WTC11 (cell line): ENCODE measurements at regions not wholly inside any gene's neighbourhood (a gene's known extent, or its start where the extent isn't known, plus 50 kb on each side); places are given as distances from the start of the nearest gene placed in this dataset.

Experiments
- ATAC-seq: fragments of 200-7000 bp; cut with Tn5 transposase; 2 replicates; pipeline ENCODE4 v1.10.0; 2021; ENCODE audit warnings: mild to moderate bottlenecking, moderate library complexity
- CTCF ChIA-PET: fragments of 300-600 bp; sonication (Branson Sonifier 250); formaldehyde crosslinking; loops from one replicate; lab custom pipeline; 2021; ENCODE audit warnings: antibody characterized with exemption; lab: Charles Lee
- POLR2A ChIA-PET: fragments of 350-600 bp; sonication (Branson Sonifier 250); formaldehyde crosslinking; loops from one replicate; lab custom pipeline; 2021; ENCODE audit warnings: antibody characterized with exemption; lab: Charles Lee
- DNase-seq: peaks from one replicate; pipeline ENCODE4 v3.0.0; 2021; ENCODE audit warnings: low spot score
- H3K27ac Mint-ChIP-seq: 2 replicates; pipeline ENCODE4 v1.8.0; 2021; ENCODE audit warnings: mixed read lengths
- H3K27me3 Mint-ChIP-seq: 2 replicates; pipeline ENCODE4 v1.8.0; 2021; ENCODE audit warnings: low read depth, mild to moderate bottlenecking, moderate library complexity, mixed read lengths
- H3K36me3 Mint-ChIP-seq: 2 replicates; pipeline ENCODE4 v1.8.0; 2021; ENCODE audit warnings: mixed read lengths
- H3K4me1 Mint-ChIP-seq: 2 replicates; pipeline ENCODE4 v1.8.0; 2022; ENCODE audit warnings: mixed read lengths
- H3K4me3 Mint-ChIP-seq: 2 replicates; pipeline ENCODE4 v1.8.0; 2021; ENCODE audit warnings: mild to moderate bottlenecking, moderate library complexity, mixed read lengths
- H3K9me3 Mint-ChIP-seq: 2 replicates; pipeline ENCODE4 v1.8.0; 2021; ENCODE audit warnings: mixed read lengths
- E2F5 ChIP-seq: sonication (generic); formaldehyde crosslinking; IDR thresholded peaks from 2 replicates; pipeline ENCODE4 v1.8.1; 2022; ENCODE audit warnings: mild to moderate bottlenecking, moderate library complexity, missing genetic modification reagents
- ERG ChIP-seq: fragments of 250-450 bp; sonication (Bioruptor Pico); IDR thresholded peaks from 2 replicates; pipeline ENCODE4 v1.8.0; 2021; ENCODE audit warnings: mild to moderate bottlenecking
- ETV6 ChIP-seq: sonication (generic); formaldehyde crosslinking; IDR thresholded peaks from 2 replicates; pipeline ENCODE4 v1.8.1; 2022; ENCODE audit warnings: mild to moderate bottlenecking, missing genetic modification reagents
- FOXP1 ChIP-seq: sonication (generic); formaldehyde crosslinking; IDR thresholded peaks from 2 replicates; pipeline ENCODE4 v1.8.0; 2022; ENCODE audit warnings: missing genetic modification reagents, mild to moderate bottlenecking, moderate library complexity, borderline replicate concordance
- GTF2I ChIP-seq: fragments of 250-450 bp; sonication (Bioruptor Pico); conservative IDR thresholded peaks from 2 replicates; pipeline ENCODE4 v1.4.0; 2021; ENCODE audit warnings: mild to moderate bottlenecking
- JAZF1 ChIP-seq: fragments of 250-450 bp; sonication (Bioruptor Pico); IDR thresholded peaks from 2 replicates; pipeline ENCODE4 v1.9.0; 2021; ENCODE audit warnings: moderate library complexity, mild to moderate bottlenecking, inconsistent platforms
- JUN ChIP-seq: sonication (generic); formaldehyde crosslinking; IDR thresholded peaks from 2 replicates; pipeline ENCODE4 v1.8.0; 2023; ENCODE audit warnings: mild to moderate bottlenecking, missing genetic modification reagents
- MXD4 ChIP-seq: fragments of 250-450 bp; sonication (Bioruptor Pico); IDR thresholded peaks from 2 replicates; pipeline ENCODE4 v1.8.0; 2021; ENCODE audit warnings: mild to moderate bottlenecking, moderate library complexity, borderline replicate concordance
- NFE2L1 ChIP-seq: sonication (generic); formaldehyde crosslinking; IDR thresholded peaks from 2 replicates; pipeline ENCODE4 v1.8.1; 2023; ENCODE audit warnings: missing genetic modification reagents
- NR1H2 ChIP-seq: sonication (generic); formaldehyde crosslinking; IDR thresholded peaks from 2 replicates; pipeline ENCODE4 v1.9.0; 2021; ENCODE audit warnings: mild to moderate bottlenecking, moderate library complexity, missing genetic modification reagents
- NR2C2 ChIP-seq: sonication (generic); formaldehyde crosslinking; IDR thresholded peaks from 2 replicates; pipeline ENCODE4 v1.8.0; 2022; ENCODE audit warnings: mild to moderate bottlenecking, missing genetic modification reagents
- NR3C1 ChIP-seq: sonication (generic); formaldehyde crosslinking; conservative IDR thresholded peaks from 2 replicates; pipeline ENCODE4 v1.8.1; 2023; ENCODE audit warnings: low read depth, mild to moderate bottlenecking, missing genetic modification reagents
- SMAD3 ChIP-seq: sonication (generic); formaldehyde crosslinking; IDR thresholded peaks from 2 replicates; pipeline ENCODE4 v1.8.0; 2022; ENCODE audit warnings: missing genetic modification reagents, mild to moderate bottlenecking, borderline replicate concordance
- SOX15 ChIP-seq: fragments of 250-450 bp; sonication (Bioruptor Pico); IDR thresholded peaks from 2 replicates; pipeline ENCODE4 v1.9.0; 2021; ENCODE audit warnings: mild to moderate bottlenecking
- SP1 ChIP-seq: sonication (generic); formaldehyde crosslinking; conservative IDR thresholded peaks from 2 replicates; pipeline ENCODE4 v1.8.1; 2022; ENCODE audit warnings: missing genetic modification reagents
- TEAD4 ChIP-seq: sonication (generic); formaldehyde crosslinking; IDR thresholded peaks from 2 replicates; pipeline ENCODE4 v1.8.0; 2022; ENCODE audit warnings: mild to moderate bottlenecking, missing genetic modification reagents
- TP53 ChIP-seq: sonication (generic); formaldehyde crosslinking; IDR thresholded peaks from 2 replicates; pipeline ENCODE4 v1.8.1; 2023; ENCODE audit warnings: mild to moderate bottlenecking, missing genetic modification reagents
- ZNF121 ChIP-seq: sonication (generic); formaldehyde crosslinking; IDR thresholded peaks from 2 replicates; pipeline ENCODE4 v1.8.0; 2023; ENCODE audit warnings: missing genetic modification reagents
- ZNF317 ChIP-seq: sonication (generic); formaldehyde crosslinking; IDR thresholded peaks from 2 replicates; pipeline ENCODE4 v1.8.1; 2023; ENCODE audit warnings: low read depth, mild to moderate bottlenecking, moderate library complexity, missing genetic modification reagents, borderline replicate concordance
- ZNF423 ChIP-seq: fragments of 250-450 bp; sonication (Bioruptor Pico); IDR thresholded peaks from 2 replicates; pipeline ENCODE4 v2.1.2; 2022; ENCODE audit warnings: mild to moderate bottlenecking, moderate library complexity
- TF ChIP-seq, protein P1 (sequence below): sonication (generic); formaldehyde crosslinking; IDR thresholded peaks from 2 replicates; pipeline ENCODE4 v1.8.0; 2022; ENCODE audit warnings: mild to moderate bottlenecking, missing genetic modification reagents
- TF ChIP-seq, protein P2 (sequence below): sonication (generic); formaldehyde crosslinking; IDR thresholded peaks from 2 replicates; pipeline ENCODE4 v1.8.1; 2023; ENCODE audit warnings: mild to moderate bottlenecking, missing genetic modification reagents
- TF ChIP-seq, protein P3 (sequence below): sonication (generic); formaldehyde crosslinking; IDR thresholded peaks from 2 replicates; pipeline ENCODE4 v1.8.1; 2023; ENCODE audit warnings: mild to moderate bottlenecking, missing genetic modification reagents
- TF ChIP-seq, protein P4 (sequence below): sonication (generic); formaldehyde crosslinking; IDR thresholded peaks from 2 replicates; pipeline ENCODE4 v1.8.0; 2022; ENCODE audit warnings: mild to moderate bottlenecking, missing genetic modification reagents

DNA sequence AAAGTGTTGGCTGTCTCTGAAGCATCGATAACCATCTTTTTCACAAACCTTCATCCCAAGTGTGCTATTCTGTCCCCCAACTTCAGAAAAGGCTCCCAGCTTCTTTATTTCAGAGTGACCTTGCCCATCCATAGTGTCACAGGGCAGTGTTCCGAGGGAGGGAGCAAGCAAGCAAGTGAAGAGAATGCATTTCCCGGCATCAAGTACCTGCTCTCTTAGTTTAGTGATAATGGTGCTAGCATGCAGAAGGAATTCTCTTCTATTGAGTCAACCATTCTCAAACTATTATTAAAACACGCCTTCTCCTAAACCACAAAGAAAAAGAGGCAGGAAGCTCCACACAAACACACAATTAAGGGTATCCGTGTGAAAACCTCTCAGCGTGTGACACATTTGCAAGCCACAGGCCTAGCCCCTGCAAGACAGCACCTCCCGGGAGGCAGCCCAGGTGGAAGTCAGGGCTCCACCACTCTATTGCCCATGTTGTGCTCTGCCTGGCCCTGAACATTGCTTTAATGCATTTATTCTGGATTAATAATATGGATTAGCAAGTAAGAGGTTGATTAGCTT, 504.9 kb downstream of the GALR1 start (continued):
- TF ChIP-seq ZNF317 (CRISPR knock-in tag): no peak
- no peak for TF ChIP-seq TEAD4 (CRISPR knock-in tag)
- no peak for TF ChIP-seq ZNF121 (CRISPR knock-in tag)
- TF ChIP-seq SOX15: no peak

DNA sequence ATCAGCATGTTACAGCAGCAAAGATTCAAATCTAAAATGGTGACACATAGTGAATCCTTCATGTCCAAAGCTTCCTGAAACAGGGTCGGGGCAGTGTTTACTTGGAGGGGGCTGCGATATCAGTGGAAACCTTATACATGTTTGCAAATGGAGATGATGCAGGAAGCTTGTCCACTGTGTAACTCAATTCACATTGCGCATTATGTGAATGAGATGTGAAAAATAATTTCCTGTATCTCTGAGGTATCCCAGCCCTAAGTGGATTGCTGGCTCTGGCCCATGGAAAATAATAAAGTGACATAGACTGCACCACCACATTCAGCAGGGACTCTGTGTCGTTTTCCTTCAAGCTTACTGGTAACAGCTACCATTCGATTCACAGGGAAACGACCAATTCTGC, 505.5 kb downstream of the GALR1 start:
- ATAC-seq (no peak), DNase-seq (no peak)
- no peak for TF ChIP-seq NR2C2 (CRISPR knock-in tag)
- Mint-ChIP-seq H3K4me1 (peaks cover 30% of the 10 kb centered on the region), H3K27ac (no peak overlapping the region), H3K27me3 (peaks cover 23% of the 10 kb centered on the region), H3K9me3 (peaks cover 17% of the 10 kb centered on the region), H3K36me3 (no peaks in the 10 kb centered on the region; the same call in 1 of the 2 replicates), H3K4me3 (no peak overlapping the region)
- CTCF ChIA-PET: interaction anchor here (0.8 to 1.2 kb wide), 2 partner anchors 8 to 145 kb away, joined by 3 to 4 read pairs; no protein-coding TSS in a partner anchor
- POLR2A ChIA-PET: no interaction called here

DNA sequence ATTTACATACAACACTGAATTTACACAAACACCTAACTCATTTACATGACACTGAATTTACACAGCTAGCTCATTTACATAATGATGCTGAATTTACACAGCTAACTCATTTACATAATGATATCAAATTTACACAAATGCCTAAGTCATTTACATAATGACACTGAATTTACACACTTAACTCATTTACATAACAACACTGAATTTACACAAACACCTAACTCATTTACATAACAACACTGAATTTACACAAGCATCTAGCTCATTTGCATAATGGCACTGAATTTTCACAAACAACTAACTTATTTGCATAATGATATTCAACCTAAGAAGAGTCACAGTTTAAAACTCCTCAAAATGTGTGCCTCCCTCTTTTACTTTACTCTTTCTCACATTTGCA, 511.7 kb downstream of the GALR1 start:
- Mint-ChIP-seq H3K36me3 (peaks cover 12% of the 10 kb centered on the region), H3K27me3 (peaks cover 9% of the 10 kb centered on the region), H3K9me3 (peaks cover 31% of the 10 kb centered on the region), H3K4me1 (peaks cover 32% of the 10 kb centered on the region), H3K4me3 (no peak overlapping the region), H3K27ac (no peak overlapping the region)
- ChIA-PET CTCF (no interaction called here), POLR2A (no interaction called here)
- ATAC-seq: no peak
- DNase-seq: no peak
- TF ChIP-seq, protein P1, sequence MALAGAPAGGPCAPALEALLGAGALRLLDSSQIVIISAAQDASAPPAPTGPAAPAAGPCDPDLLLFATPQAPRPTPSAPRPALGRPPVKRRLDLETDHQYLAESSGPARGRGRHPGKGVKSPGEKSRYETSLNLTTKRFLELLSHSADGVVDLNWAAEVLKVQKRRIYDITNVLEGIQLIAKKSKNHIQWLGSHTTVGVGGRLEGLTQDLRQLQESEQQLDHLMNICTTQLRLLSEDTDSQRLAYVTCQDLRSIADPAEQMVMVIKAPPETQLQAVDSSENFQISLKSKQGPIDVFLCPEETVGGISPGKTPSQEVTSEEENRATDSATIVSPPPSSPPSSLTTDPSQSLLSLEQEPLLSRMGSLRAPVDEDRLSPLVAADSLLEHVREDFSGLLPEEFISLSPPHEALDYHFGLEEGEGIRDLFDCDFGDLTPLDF (CRISPR knock-in tag): 0 out of 2 replicates have a peak, but pooled peaks have one; percentile 42
- TF ChIP-seq ERG (CRISPR knock-in tag) (no peak), TP53 (CRISPR knock-in tag) (no peak), NFE2L1 (CRISPR knock-in tag) (0 out of 2 replicates have a peak, but pooled peaks have one; percentile 59)
- TF ChIP-seq, protein P2, sequence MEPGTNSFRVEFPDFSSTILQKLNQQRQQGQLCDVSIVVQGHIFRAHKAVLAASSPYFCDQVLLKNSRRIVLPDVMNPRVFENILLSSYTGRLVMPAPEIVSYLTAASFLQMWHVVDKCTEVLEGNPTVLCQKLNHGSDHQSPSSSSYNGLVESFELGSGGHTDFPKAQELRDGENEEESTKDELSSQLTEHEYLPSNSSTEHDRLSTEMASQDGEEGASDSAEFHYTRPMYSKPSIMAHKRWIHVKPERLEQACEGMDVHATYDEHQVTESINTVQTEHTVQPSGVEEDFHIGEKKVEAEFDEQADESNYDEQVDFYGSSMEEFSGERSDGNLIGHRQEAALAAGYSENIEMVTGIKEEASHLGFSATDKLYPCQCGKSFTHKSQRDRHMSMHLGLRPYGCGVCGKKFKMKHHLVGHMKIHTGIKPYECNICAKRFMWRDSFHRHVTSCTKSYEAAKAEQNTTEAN: peak; percentile 93; the same call in 1 of the 2 replicates
- TF ChIP-seq, protein P3, sequence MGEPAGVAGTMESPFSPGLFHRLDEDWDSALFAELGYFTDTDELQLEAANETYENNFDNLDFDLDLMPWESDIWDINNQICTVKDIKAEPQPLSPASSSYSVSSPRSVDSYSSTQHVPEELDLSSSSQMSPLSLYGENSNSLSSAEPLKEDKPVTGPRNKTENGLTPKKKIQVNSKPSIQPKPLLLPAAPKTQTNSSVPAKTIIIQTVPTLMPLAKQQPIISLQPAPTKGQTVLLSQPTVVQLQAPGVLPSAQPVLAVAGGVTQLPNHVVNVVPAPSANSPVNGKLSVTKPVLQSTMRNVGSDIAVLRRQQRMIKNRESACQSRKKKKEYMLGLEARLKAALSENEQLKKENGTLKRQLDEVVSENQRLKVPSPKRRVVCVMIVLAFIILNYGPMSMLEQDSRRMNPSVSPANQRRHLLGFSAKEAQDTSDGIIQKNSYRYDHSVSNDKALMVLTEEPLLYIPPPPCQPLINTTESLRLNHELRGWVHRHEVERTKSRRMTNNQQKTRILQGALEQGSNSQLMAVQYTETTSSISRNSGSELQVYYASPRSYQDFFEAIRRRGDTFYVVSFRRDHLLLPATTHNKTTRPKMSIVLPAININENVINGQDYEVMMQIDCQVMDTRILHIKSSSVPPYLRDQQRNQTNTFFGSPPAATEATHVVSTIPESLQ (CRISPR knock-in tag): no peak

- H3K36me3 Mint-ChIP-seq: peaks cover 12% of the 10 kb centered on the region
- H3K4me3 Mint-ChIP-seq: no peak overlapping the region
- peaks cover 31% of the 10 kb centered on the region for H3K9me3 Mint-ChIP-seq
- H3K27me3 Mint-ChIP-seq: peaks cover 9% of the 10 kb centered on the region
- peaks cover 32% of the 10 kb centered on the region for H3K4me1 Mint-ChIP-seq
- H3K27ac Mint-ChIP-seq: no peak overlapping the region
- no peak for ATAC-seq
- DNase-seq: no peak
- ChIA-PET CTCF (no interaction called here), POLR2A (no interaction called here)
- TF ChIP-seq E2F5 (CRISPR knock-in tag): no peak
- no peak for TF ChIP-seq ZNF423 (CRISPR knock-in tag)
- no peak for TF ChIP-seq SP1 (CRISPR knock-in tag)
- TF ChIP-seq JUN: no peak
- TF ChIP-seq MXD4 (CRISPR knock-in tag): no peak
- no peak for TF ChIP-seq FOXP1 (CRISPR knock-in tag)
- no peak for TF ChIP-seq SOX15
- TF ChIP-seq GTF2I (CRISPR knock-in tag): no peak
- no peak for TF ChIP-seq NR3C1 (CRISPR knock-in tag)
- TF ChIP-seq, protein P4, sequence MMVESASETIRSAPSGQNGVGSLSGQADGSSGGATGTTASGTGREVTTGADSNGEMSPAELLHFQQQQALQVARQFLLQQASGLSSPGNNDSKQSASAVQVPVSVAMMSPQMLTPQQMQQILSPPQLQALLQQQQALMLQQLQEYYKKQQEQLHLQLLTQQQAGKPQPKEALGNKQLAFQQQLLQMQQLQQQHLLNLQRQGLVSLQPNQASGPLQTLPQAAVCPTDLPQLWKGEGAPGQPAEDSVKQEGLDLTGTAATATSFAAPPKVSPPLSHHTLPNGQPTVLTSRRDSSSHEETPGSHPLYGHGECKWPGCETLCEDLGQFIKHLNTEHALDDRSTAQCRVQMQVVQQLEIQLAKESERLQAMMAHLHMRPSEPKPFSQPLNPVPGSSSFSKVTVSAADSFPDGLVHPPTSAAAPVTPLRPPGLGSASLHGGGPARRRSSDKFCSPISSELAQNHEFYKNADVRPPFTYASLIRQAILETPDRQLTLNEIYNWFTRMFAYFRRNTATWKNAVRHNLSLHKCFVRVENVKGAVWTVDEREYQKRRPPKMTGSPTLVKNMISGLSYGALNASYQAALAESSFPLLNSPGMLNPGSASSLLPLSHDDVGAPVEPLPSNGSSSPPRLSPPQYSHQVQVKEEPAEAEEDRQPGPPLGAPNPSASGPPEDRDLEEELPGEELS (CRISPR knock-in tag): no peak
- TF ChIP-seq NR1H2 (CRISPR knock-in tag): no peak
- TF ChIP-seq JAZF1 (CRISPR knock-in tag): no peak
- TF ChIP-seq ETV6 (CRISPR knock-in tag): no peak
- no peak for TF ChIP-seq SMAD3 (CRISPR knock-in tag)
These were observed 512.4 kb downstream of the GALR1 start for GRCh38 chr18:77762014-77762413.
